ENCODE measurements at regions not wholly inside any gene's neighbourhood (a gene's known extent, or its start where the extent isn't known, plus 50 kb on each side); places are given as distances from the start of the nearest gene placed in this dataset.

- in situ Hi-C loops (cut with MboI; ENCODE audit: low pct_unique_long_range_greater_than_20kb, low sequenced_read_pairs) = no loop called here
- DNase-seq = no peak
Measured at GRCh38 chr5:2906302-2907090, 155.0 kb upstream of the IRX2 start.

GRCh38 chr5:2905741-2906140 lies 154.3 kb upstream of the IRX2 start:
- in situ Hi-C loops (cut with MboI; ENCODE audit: low pct_unique_long_range_greater_than_20kb, low sequenced_read_pairs) = no loop called here
- no peak for DNase-seq

- in situ Hi-C loops (cut with MboI; ENCODE audit: low pct_unique_long_range_greater_than_20kb, low sequenced_read_pairs) = no loop called here
- no peak for DNase-seq
Measured at GRCh38 chr5:2904956-2905355, 153.5 kb upstream of the IRX2 start.

- DNase-seq = no peak
- in situ Hi-C loops (cut with MboI; ENCODE audit: low pct_unique_long_range_greater_than_20kb, low sequenced_read_pairs) = no loop called here
Measured at GRCh38 chr5:2904399-2904798, 152.9 kb upstream of the IRX2 start.

- no peak for DNase-seq
Measured at GRCh38 chr5:2903451-2904395, 152.2 kb upstream of the IRX2 start.

GRCh38 chr5:2902742-2903297 lies 151.3 kb upstream of the IRX2 start:
- in situ Hi-C loops (cut with MboI; ENCODE audit: low pct_unique_long_range_greater_than_20kb, low sequenced_read_pairs) = no loop called here
- no peak for DNase-seq

More at GRCh38 chr5:2903451-2904395, 152.2 kb upstream of the IRX2 start:
- in situ Hi-C loops (cut with MboI; ENCODE audit: low pct_unique_long_range_greater_than_20kb, low sequenced_read_pairs) = no loop called here

GRCh38 chr5:2902186-2902585 lies 150.7 kb upstream of the IRX2 start:
- DNase-seq = no peak
- in situ Hi-C loops (cut with MboI; ENCODE audit: low pct_unique_long_range_greater_than_20kb, low sequenced_read_pairs) = no loop called here

GRCh38 chr5:2901511-2901910 lies 150.0 kb upstream of the IRX2 start:
- DNase-seq = no peak
- in situ Hi-C loops (cut with MboI; ENCODE audit: low pct_unique_long_range_greater_than_20kb, low sequenced_read_pairs) = no loop called here

GRCh38 chr5:2901096-2901495 lies 149.6 kb upstream of the IRX2 start:
- no peak for DNase-seq
- in situ Hi-C loops (cut with MboI; ENCODE audit: low pct_unique_long_range_greater_than_20kb, low sequenced_read_pairs) = no loop called here

- in situ Hi-C loops (cut with MboI; ENCODE audit: low pct_unique_long_range_greater_than_20kb, low sequenced_read_pairs) = no loop called here
- DNase-seq = no peak
Measured at GRCh38 chr5:2900360-2900759, 148.9 kb upstream of the IRX2 start.

- DNase-seq = no peak
- in situ Hi-C loops (cut with MboI; ENCODE audit: low pct_unique_long_range_greater_than_20kb, low sequenced_read_pairs) = no loop called here
Measured at GRCh38 chr5:2899311-2899710, 147.8 kb upstream of the IRX2 start.

GRCh38 chr5:2898661-2899060 lies 147.2 kb upstream of the IRX2 start:
- in situ Hi-C loops (cut with MboI; ENCODE audit: low pct_unique_long_range_greater_than_20kb, low sequenced_read_pairs) = no loop called here
- DNase-seq = no peak

GRCh38 chr5:2897276-2897961 lies 145.9 kb upstream of the IRX2 start:
- DNase-seq = no peak
- in situ Hi-C loops (cut with MboI; ENCODE audit: low pct_unique_long_range_greater_than_20kb, low sequenced_read_pairs) = no loop called here

- DNase-seq = no peak
- in situ Hi-C loops (cut with MboI; ENCODE audit: low pct_unique_long_range_greater_than_20kb, low sequenced_read_pairs) = no loop called here
Measured at GRCh38 chr5:2896371-2897275, 145.1 kb upstream of the IRX2 start.

- in situ Hi-C loops (cut with MboI; ENCODE audit: low pct_unique_long_range_greater_than_20kb, low sequenced_read_pairs) = no loop called here
- no peak for DNase-seq
Measured at GRCh38 chr5:2895876-2896275, 144.4 kb upstream of the IRX2 start.

- in situ Hi-C loops (cut with MboI; ENCODE audit: low pct_unique_long_range_greater_than_20kb, low sequenced_read_pairs) = no loop called here
- DNase-seq = no peak
Measured at GRCh38 chr5:2895196-2895595, 143.7 kb upstream of the IRX2 start.

- DNase-seq = no peak
- in situ Hi-C loops (cut with MboI; ENCODE audit: low pct_unique_long_range_greater_than_20kb, low sequenced_read_pairs) = no loop called here
Measured at GRCh38 chr5:2894736-2895135, 143.3 kb upstream of the IRX2 start.

- no peak for DNase-seq
- in situ Hi-C loops (cut with MboI; ENCODE audit: low pct_unique_long_range_greater_than_20kb, low sequenced_read_pairs) = no loop called here
Measured at GRCh38 chr5:2894316-2894715, 142.8 kb upstream of the IRX2 start.
